ENCODE measurements at regions not wholly inside any gene's neighbourhood (a gene's known extent, or its start where the extent isn't known, plus 50 kb on each side); places are given as distances from the start of the nearest gene placed in this dataset.

DNA sequence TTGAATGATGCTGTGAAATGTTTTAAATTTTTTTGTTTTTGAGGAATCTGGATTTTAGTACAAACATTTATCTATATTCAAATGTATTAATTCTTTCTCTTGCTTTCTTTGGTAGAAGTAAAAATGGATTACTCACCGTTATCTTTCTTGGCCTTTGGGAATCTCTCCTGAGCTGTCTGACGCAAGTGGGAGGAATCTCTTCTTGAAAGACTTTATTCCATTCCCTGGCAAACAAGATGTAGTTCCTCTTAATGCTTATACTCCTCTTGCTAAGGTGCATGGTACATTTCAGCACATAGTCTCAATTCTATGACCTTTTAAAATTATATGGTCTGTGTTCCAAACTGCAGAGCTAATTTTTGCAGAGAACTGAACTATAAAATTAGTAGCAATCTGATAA, 246.2 kb upstream of the SLC10A2 start:
- no peak overlapping the region for H3K23ac ChIP-seq (ENCODE audit: low read depth, low read length)
- no peak overlapping the region for H3K9ac ChIP-seq (ENCODE audit: low read depth, low read length)
- dilution Hi-C loops (cut with HindIII; ENCODE audit: low sequenced_read_pairs, unreplicated experiment), result no loop called here
- H3K4me2 ChIP-seq (ENCODE audit: low read depth, low read length), result no peak overlapping the region
- in situ Hi-C loops (cut with MboI; ENCODE audit: low sequenced_read_pairs), result no loop called here
- H3K4ac ChIP-seq (ENCODE audit: low read depth, low read length), result no peak overlapping the region
- H3K14ac ChIP-seq (replicated peaks; ENCODE audit: low read depth, low read length), result no peak overlapping the region
- H3K27ac ChIP-seq (ENCODE audit: insufficient read depth, low read length), result no peak overlapping the region
- BruUV-seq (replicated peaks), result no TSS peak
- no peak overlapping the region for H2AK5ac ChIP-seq (ENCODE audit: low read depth, low read length)
- H3K18ac ChIP-seq (ENCODE audit: low read depth, low read length), result no peak overlapping the region
- no peak overlapping the region for H3K56ac ChIP-seq (ENCODE audit: extremely low read depth, insufficient read depth, low read length)
- H2BK120ac ChIP-seq (ENCODE audit: low read depth, low read length), result no peak overlapping the region
- DNase-seq (no peak), ATAC-seq (ENCODE audit: low read depth) (no peak)
- H3K4me1 ChIP-seq (ENCODE audit: control insufficient read depth, insufficient read depth, low read length), result no peaks in the 10 kb centered on the region
- no peak overlapping the region for H3K4me3 ChIP-seq (ENCODE audit: insufficient read depth, low read depth, low read length)
- no peaks in the 10 kb centered on the region for H4K20me1 ChIP-seq (ENCODE audit: insufficient read depth, low read length)
- H4K91ac ChIP-seq (ENCODE audit: insufficient read depth, low read depth, low read length), result no peak overlapping the region
- no peaks in the 10 kb centered on the region for H3K27me3 ChIP-seq (ENCODE audit: control insufficient read depth, insufficient read depth, low read length)
- TF ChIP-seq MAFK (IDR thresholded peaks at IDR 0.05; ENCODE audit: low read depth, low read length) (no peak), MAZ (IDR thresholded peaks at IDR 0.05; ENCODE audit: borderline replicate concordance, low read depth, low read length) (no peak), FOS (IDR thresholded peaks at IDR 0.05; ENCODE audit: low read depth, low read length) (no peak), CHD1 (IDR thresholded peaks at IDR 0.05; ENCODE audit: low read depth, low read length) (no peak), SMC3 (IDR thresholded peaks at IDR 0.05; ENCODE audit: low read depth, low read length) (no peak), CEBPB (IDR thresholded peaks at IDR 0.05; ENCODE audit: low read depth, low read length) (no peak), RFX5 (IDR thresholded peaks at IDR 0.05; ENCODE audit: low read depth, low read length) (no peak), NFE2L2 (IDR thresholded peaks at IDR 0.05; ENCODE audit: low read depth, low read length) (no peak), ELK1 (IDR thresholded peaks at IDR 0.05; ENCODE audit: borderline replicate concordance, low read depth, low read length) (no peak), RAD21 (IDR thresholded peaks at IDR 0.05; ENCODE audit: low read length) (no peak), MXI1 (IDR thresholded peaks at IDR 0.05; ENCODE audit: borderline replicate concordance, low read depth, low read length) (no peak), POLR2A (IDR thresholded peaks at IDR 0.05; ENCODE audit: low read depth, low read length) (no peak), BHLHE40 (IDR thresholded peaks at IDR 0.05; ENCODE audit: low read depth, low read length) (no peak), RCOR1 (IDR thresholded peaks at IDR 0.05; ENCODE audit: insufficient replicate concordance, low read length) (no peak)
- TF ChIP-seq, protein P1, sequence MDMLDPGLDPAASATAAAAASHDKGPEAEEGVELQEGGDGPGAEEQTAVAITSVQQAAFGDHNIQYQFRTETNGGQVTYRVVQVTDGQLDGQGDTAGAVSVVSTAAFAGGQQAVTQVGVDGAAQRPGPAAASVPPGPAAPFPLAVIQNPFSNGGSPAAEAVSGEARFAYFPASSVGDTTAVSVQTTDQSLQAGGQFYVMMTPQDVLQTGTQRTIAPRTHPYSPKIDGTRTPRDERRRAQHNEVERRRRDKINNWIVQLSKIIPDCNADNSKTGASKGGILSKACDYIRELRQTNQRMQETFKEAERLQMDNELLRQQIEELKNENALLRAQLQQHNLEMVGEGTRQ (IDR thresholded peaks at IDR 0.05; ENCODE audit: low read depth, low read length), result no peak
- TF ChIP-seq, protein P2, sequence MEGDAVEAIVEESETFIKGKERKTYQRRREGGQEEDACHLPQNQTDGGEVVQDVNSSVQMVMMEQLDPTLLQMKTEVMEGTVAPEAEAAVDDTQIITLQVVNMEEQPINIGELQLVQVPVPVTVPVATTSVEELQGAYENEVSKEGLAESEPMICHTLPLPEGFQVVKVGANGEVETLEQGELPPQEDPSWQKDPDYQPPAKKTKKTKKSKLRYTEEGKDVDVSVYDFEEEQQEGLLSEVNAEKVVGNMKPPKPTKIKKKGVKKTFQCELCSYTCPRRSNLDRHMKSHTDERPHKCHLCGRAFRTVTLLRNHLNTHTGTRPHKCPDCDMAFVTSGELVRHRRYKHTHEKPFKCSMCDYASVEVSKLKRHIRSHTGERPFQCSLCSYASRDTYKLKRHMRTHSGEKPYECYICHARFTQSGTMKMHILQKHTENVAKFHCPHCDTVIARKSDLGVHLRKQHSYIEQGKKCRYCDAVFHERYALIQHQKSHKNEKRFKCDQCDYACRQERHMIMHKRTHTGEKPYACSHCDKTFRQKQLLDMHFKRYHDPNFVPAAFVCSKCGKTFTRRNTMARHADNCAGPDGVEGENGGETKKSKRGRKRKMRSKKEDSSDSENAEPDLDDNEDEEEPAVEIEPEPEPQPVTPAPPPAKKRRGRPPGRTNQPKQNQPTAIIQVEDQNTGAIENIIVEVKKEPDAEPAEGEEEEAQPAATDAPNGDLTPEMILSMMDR (conservative IDR thresholded peaks at IDR 0.05; ENCODE audit: low read depth, low read length), result no peak
- no peak overlapping the region for H2BK20ac ChIP-seq (ENCODE audit: low read depth, low read length)
- H3K79me1 ChIP-seq (ENCODE audit: low read depth in 1 of 2, low read length in 2 of 2), result no peaks in the 10 kb centered on the region
- ChIA-PET POLR2A (ENCODE audit: unreplicated experiment) (no interaction called here), CTCF (no interaction called here)
- no peak overlapping the region for H2AFZ ChIP-seq (replicated peaks; ENCODE audit: low read length, poor library complexity)
- no peak overlapping the region for H2BK15ac ChIP-seq (ENCODE audit: low read depth, low read length)
- no peak overlapping the region for H4K5ac ChIP-seq (ENCODE audit: low read depth, low read length)
- H3K9me1 ChIP-seq (ENCODE audit: insufficient read depth, low read length), result no peaks in the 10 kb centered on the region
- peaks cover 8% of the 10 kb centered on the region for H3K9me3 ChIP-seq (ENCODE audit: control insufficient read depth, insufficient read depth, low read length)
- H4K8ac ChIP-seq (ENCODE audit: low read depth in 2 of 2, low read length in 2 of 2), result no peak overlapping the region
- H3K36me3 ChIP-seq (ENCODE audit: control insufficient read depth, insufficient read depth, low read length), result no peaks in the 10 kb centered on the region
- no peak overlapping the region for H2AK9ac ChIP-seq (replicated peaks; ENCODE audit: low read depth, low read length, poor library complexity)
- intact Hi-C loops (cut with micrococcal nuclease), result no loop called here
- WGBS, 2 experiments (ENCODE audit: extremely low coverage in 2 of 2, insufficient read length in 1 of 2), result no CpG with 5 or more reads among the region's 2 CpGs
- no peak overlapping the region for H2BK5ac ChIP-seq (ENCODE audit: low read depth, low read length, poor library complexity, severe bottlenecking)

All from IMR-90 (cell line).